ENCODE measurements at regions not wholly inside any gene's neighbourhood (a gene's known extent, or its start where the extent isn't known, plus 50 kb on each side); places are given as distances from the start of the nearest gene placed in this dataset.

GRCh38 chr3:152096280-152096906 is 172.3 kb upstream of the MBNL1 start:
- H2AFZ ChIP-seq (ENCODE audit: low read length): no peak overlapping the region
- no peaks in the 10 kb centered on the region for H3K9me3 ChIP-seq (replicated peaks; ENCODE audit: insufficient read depth, low read length)
- H3K4me3 ChIP-seq (ENCODE audit: low read length): no peak overlapping the region
- H3K4me1 ChIP-seq (ENCODE audit: low read length): peaks cover 6% of the 10 kb centered on the region; the same call in 1 of the 2 replicates
- no peak overlapping the region for H3K9ac ChIP-seq (ENCODE audit: low read length)
- no peaks in the 10 kb centered on the region for H4K20me1 ChIP-seq (ENCODE audit: insufficient read depth, low read length)
- no peak overlapping the region for H3K4me2 ChIP-seq (ENCODE audit: low read depth, low read length)
- DNase-seq: no peak
- H3K27ac ChIP-seq (ENCODE audit: low read length): no peak overlapping the region
- H3K27me3 ChIP-seq (replicated peaks; ENCODE audit: insufficient read depth, low read length): no peaks in the 10 kb centered on the region
- H3K9me2 ChIP-seq (replicated peaks; ENCODE audit: insufficient read depth, low read length): no peaks in the 10 kb centered on the region
- H3K36me3 ChIP-seq (replicated peaks; ENCODE audit: insufficient read depth, low read length): no peaks in the 10 kb centered on the region
- no peak for TF ChIP-seq EZH2phosphoT487 (IDR thresholded peaks at IDR 0.05; ENCODE audit: low read length)
- TF ChIP-seq EZH2 (optimal IDR thresholded peaks at IDR 0.05; ENCODE audit: low read depth, low read length): no peak
- no peak for TF ChIP-seq CTCF (IDR thresholded peaks at IDR 0.05; ENCODE audit: low read length)
- H3F3A ChIP-seq (ENCODE audit: insufficient read depth, low read length): no peaks in the 10 kb centered on the region
- H3K79me2 ChIP-seq (ENCODE audit: low read length): no peaks in the 10 kb centered on the region

GRCh38 chr3:152097120-152097519 is 171.6 kb upstream of the MBNL1 start:
- Histone ChIP-seq H3K4me1 (ENCODE audit: low read length) (peaks cover 6% of the 10 kb centered on the region; the same call in 1 of the 2 replicates), H3K36me3 (replicated peaks; ENCODE audit: insufficient read depth, low read length) (no peaks in the 10 kb centered on the region), H2AFZ (ENCODE audit: low read length) (no peak overlapping the region), H3K9me3 (replicated peaks; ENCODE audit: insufficient read depth, low read length) (no peaks in the 10 kb centered on the region), H3K79me2 (ENCODE audit: low read length) (no peaks in the 10 kb centered on the region), H3K27ac (ENCODE audit: low read length) (no peak overlapping the region), H3K4me3 (ENCODE audit: low read length) (no peak overlapping the region), H4K20me1 (ENCODE audit: insufficient read depth, low read length) (no peaks in the 10 kb centered on the region), H3K4me2 (ENCODE audit: low read depth, low read length) (no peak overlapping the region), H3K27me3 (replicated peaks; ENCODE audit: insufficient read depth, low read length) (no peaks in the 10 kb centered on the region), H3K9me2 (replicated peaks; ENCODE audit: insufficient read depth, low read length) (no peaks in the 10 kb centered on the region), H3K9ac (ENCODE audit: low read length) (no peak overlapping the region), H3F3A (ENCODE audit: insufficient read depth, low read length) (no peaks in the 10 kb centered on the region)
- DNase-seq: no peak
- TF ChIP-seq EZH2 (optimal IDR thresholded peaks at IDR 0.05; ENCODE audit: low read depth, low read length) (no peak), EZH2phosphoT487 (IDR thresholded peaks at IDR 0.05; ENCODE audit: low read length) (no peak), CTCF (IDR thresholded peaks at IDR 0.05; ENCODE audit: low read length) (no peak)

GRCh38 chr3:152097770-152098169 is 171.0 kb upstream of the MBNL1 start:
- Histone ChIP-seq H3K4me2 (ENCODE audit: low read depth, low read length) (no peak overlapping the region), H3K9ac (ENCODE audit: low read length) (no peak overlapping the region), H3K79me2 (ENCODE audit: low read length) (no peaks in the 10 kb centered on the region), H3K27me3 (replicated peaks; ENCODE audit: insufficient read depth, low read length) (no peaks in the 10 kb centered on the region), H3F3A (ENCODE audit: insufficient read depth, low read length) (no peaks in the 10 kb centered on the region), H3K4me3 (ENCODE audit: low read length) (no peak overlapping the region), H3K4me1 (ENCODE audit: low read length) (peaks cover 6% of the 10 kb centered on the region; the same call in 1 of the 2 replicates), H3K36me3 (replicated peaks; ENCODE audit: insufficient read depth, low read length) (no peaks in the 10 kb centered on the region), H2AFZ (ENCODE audit: low read length) (no peak overlapping the region), H3K9me3 (replicated peaks; ENCODE audit: insufficient read depth, low read length) (no peaks in the 10 kb centered on the region), H4K20me1 (ENCODE audit: insufficient read depth, low read length) (no peaks in the 10 kb centered on the region), H3K9me2 (replicated peaks; ENCODE audit: insufficient read depth, low read length) (no peaks in the 10 kb centered on the region), H3K27ac (ENCODE audit: low read length) (no peak overlapping the region)
- no peak for DNase-seq
- TF ChIP-seq CTCF (IDR thresholded peaks at IDR 0.05; ENCODE audit: low read length) (no peak), EZH2phosphoT487 (IDR thresholded peaks at IDR 0.05; ENCODE audit: low read length) (no peak), EZH2 (optimal IDR thresholded peaks at IDR 0.05; ENCODE audit: low read depth, low read length) (no peak)

Data from MM.1S (cell line).